GM19372 (cell line): ENCODE measurements at regions not wholly inside any gene's neighbourhood (a gene's known extent, or its start where the extent isn't known, plus 50 kb on each side); places are given as distances from the start of the nearest gene placed in this dataset.

Source experiments
- ATAC-seq: cut with Tn5 transposase; IDR thresholded peaks from one replicate; pipeline ENCODE4 v1.9.1; 2021; ENCODE audit warnings: mild to moderate bottlenecking, low read depth, moderate library complexity; ENCODE audit not compliant: unreplicated experiment

DNA sequence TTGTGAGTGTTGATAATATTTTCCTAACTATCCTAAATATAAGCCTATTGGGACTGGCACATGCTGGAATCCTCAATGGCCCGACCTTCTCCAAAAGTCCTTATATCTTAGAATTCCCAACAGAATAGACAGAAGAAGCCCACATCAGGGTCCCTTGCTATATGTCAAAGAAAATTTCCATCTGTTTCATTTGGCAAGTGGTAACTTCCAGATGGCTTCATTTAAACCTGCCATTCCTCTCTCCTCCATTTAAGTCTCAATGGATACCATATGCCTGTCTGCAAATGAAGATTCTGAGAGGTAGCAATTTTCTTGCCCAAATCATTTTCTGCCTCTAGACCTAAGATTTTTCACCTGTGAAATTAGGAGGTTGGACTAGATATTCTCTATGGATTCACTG is 73.1 kb upstream of the KCNA4 start:
- no peak for ATAC-seq

DNA sequence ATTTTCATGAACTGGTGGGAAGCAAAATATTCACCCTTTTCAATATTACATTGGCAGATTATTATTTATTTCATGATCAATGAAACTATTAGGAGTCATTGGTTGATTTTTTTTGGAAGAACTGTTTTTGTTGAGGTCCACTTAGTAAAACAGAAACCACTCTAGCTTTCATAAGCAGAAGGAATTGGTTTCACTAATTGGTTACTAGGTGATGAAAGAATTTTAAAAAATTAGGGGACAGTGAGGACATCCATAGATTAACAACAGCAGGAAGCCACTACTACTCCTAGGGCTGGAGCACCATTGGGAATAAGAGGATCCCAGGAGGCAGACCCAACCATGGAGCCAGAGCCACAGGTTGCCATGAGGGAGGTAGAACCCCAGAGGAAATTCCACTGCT is 74.4 kb upstream of the KCNA4 start:
- no peak for ATAC-seq

DNA sequence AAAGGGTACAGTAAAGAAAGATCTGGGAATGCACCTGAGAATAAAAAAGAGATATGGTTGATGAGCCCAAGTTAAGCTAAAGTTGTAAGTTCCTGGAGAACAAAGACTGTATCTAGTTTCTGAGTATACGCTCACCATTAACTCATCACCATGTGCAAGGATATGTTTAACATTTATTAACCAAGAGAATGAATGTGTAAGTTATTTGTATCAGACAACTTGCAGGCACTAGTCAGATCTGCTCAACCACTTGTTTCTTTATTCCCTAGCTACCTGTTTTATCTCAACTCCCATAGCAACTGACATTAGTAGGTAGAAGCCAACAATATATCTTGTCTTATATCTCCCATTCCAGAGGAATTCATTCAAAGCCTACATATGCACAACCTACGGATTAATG is 74.9 kb upstream of the KCNA4 start:
- ATAC-seq = no peak

DNA sequence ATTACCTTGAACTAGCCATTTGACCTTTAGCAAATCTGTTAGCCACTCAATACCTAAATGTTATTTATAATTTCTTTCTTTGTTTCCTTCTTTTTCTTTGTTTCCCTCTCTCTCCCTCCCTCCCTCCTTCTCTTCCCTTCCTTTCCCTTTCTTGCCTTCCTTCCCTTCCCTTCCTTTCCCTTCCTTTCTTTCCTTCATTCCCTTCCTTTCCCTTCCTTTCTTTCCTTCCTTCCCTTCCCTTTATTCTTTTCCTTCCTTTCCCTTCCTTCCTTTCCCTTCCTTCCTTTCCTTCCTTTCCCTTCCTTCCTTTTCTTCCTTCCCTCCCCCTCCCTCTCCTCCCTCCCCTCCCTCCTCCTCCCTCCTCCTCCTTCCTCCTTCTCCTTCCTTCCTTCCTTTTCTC is 75.7 kb upstream of the KCNA4 start:
- ATAC-seq = no peak

DNA sequence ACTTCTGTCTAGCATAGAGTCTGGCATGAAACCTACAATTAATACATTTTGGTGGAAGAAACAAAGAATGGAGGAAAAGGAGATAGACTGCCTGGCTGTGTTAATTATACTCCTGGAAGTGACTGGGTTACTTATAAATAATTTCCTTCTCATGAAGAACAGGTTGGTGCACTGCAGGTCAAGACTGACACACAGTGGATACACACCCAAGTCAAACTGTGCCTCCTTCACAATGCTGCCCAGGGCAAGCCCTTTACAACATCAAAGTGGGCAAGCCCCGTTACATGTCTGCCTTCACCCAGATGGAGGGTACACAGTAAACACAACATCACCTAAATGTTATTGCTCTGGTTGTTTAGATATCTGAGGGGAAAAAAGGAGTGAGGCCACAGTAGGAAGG is 83.7 kb upstream of the KCNA4 start:
- ATAC-seq = no peak

DNA sequence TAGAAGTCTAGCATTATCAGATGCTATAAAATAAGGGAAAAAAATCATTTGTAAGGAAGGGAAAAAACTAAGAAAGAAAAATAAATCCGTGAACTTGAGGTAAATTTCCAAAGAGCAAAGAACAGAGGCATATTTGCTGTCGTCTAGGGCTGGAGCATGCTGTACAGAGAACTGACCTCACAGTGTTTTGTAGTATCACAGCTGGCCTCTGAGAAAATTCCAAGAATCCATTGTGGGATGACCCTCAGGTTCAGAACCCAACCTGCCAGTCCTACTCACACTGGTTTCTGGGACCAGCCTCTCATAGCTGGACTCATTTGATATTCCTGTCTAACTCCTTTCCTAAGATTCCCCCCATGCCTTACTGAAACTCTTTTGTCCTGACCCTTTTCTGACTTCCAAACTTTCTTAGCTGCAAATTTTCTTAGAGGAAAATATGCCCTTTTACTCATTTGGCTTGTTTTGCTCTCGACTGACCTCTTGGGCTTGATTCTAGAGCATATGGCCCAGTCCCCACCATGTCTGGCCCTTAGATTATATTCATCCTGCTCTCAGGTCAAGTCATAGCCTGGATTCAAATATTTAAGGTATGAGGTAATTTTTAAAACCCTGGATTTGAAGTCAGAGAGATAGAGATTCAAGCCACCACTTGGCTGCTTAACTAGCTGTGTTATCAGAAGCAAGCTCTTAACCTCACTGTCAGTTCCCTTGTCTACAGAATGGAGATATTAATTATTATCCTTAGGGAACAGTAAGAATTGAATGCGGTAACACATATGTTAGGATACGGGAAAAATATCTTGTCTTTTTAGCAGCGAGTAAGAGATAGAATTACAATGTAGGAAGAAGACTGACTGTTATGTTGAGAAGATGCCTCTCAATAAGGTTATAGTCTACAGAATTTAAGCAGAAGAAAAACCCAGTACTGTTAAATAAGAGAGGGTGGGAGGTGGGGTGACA is 89.7 kb upstream of the KCNA4 start:
- ATAC-seq = no peak

DNA sequence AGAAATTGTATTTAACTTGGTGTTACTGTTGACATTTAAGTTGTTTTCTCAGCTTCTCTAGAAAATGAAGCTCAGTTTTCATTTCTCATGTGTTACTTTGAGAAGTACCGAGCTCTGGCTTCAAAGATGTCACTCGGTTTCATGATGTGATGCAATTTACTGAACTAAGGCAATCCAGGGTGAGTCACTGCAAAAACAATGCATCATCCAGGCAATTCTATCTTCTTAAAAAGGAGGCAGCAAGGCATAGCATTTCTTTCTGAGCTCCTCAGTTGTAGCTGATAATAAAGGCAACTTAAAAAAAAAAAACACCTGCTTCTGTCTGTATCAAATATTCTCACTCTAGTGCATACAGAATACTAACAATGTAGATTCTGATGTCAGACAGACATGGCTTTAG is 91.1 kb upstream of the KCNA4 start:
- no peak for ATAC-seq

DNA sequence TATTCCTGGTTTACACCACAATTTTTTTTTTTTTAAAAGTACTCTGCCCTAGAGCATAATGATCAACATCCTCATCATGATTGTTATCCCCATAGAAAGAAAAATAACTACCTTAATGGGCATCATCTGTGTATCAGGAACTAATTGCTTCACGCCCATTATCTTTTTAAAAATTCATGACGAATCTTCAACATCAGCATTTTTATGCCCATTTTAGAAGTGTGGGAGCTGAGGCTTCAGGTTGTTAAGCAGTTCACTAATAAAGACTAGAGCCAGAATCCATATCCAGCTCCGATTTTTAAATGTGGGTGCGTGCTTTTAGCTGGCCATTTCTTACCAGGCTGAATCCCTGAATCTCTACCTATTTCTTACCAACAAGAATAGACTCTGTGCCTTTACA is 92.9 kb upstream of the KCNA4 start:
- no peak for ATAC-seq

DNA sequence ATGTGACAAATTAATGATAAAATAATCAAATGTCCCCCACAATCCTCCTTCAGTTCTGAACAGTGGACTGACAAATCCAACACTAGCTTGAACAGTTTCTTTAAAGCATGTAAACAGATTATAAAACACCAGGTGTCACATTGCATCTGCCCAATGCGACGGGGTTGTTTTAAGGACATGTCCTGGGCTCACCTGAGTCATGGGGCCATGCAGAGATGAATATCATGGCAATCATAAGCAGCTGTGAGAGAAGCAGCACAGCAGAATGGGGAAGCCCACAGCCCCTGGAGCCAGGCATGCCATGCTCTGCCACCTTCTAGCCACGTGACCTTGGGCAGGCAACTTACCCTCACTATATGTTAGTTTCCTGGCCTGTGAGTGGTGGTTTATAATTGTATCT is 93.9 kb upstream of the KCNA4 start:
- ATAC-seq = no peak

DNA sequence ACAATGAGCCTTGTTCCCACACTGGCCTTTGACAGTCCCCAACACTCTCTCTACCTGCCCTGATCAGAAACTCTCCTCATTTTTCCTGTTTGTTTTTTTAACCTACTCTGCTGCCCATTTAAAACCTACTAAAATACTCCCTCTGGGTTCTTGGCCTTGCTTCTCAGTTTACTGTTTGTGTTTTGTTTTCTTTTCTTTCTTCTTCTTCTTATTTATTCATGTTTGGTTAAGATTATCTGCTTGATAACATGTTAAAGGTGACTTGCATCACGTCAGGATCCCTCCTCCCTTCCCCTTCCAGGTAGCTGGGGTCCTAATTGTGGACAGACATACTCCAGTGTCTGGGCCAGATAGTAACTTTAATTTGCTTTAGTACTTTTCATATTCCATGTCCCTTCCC is 95.0 kb upstream of the KCNA4 start:
- ATAC-seq = no peak

DNA sequence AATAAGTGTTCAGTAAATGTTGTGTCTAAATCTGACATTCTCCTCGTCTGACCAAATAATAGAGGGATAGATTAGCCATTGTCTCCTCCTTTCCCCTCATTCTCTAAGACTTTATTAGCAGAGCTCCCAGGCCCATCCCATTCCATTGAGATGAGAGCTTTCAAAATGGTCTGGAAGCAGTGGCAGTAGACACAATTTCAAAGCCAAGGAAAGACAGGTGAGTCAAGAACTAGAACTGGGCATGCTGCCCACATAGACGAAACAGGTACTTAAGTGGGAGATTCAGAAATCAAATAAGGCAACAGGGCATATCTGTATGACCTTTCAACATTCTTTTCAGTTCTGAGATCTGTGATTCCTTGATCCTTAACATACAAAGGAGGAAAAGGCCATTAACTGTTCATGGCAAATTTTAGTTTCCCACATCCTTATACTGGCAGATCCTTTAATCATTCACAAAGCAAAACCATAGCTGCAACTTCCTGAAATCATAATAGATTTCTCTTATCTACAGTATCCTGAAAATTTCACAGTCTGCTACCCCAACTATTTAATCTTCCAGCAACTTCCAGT is 96.6 kb upstream of the KCNA4 start:
- ATAC-seq = no peak

DNA sequence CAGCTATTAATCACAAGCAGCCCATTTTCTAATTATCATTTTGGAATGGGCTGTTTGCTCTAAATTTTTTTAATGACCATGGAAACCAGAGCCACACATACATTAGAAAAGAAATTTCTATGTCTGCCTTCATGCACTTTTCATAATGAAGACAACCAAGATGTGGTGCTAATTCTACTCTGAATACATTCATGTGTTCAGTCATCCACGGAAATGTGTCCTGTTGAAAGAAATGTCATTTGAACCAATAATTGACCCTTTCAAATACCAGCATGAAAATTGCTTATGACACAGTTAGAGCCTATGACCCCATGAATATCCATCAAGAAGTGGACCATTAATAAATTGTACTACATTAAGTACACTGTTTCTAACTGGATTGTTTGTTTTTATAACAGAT is 99.7 kb upstream of the KCNA4 start:
- ATAC-seq = no peak

DNA sequence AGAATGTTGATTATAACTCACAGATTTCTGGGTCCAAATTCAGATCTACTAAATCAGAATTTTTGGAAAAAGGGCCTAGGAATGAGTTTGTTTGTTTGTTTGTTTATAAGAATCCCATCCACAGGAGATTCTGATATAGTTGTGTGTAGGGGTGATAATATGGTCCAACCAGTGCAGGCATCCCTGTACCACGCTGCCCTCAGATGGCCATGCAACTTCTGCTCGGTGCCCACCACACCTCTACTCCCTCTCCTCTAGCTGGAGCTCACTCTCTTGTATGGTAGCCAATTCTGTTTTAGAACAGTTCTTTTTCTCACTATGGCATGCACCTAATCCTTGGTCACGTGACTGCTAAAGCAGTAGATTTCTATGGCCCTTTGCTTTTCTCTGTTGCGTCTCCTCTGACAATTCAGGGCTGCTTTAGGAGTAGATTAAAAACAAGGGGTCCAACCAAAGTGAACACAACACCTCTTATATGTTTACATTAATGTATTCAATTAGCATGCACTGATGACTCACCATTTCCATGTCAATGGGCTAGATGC is 103.3 kb upstream of the KCNA4 start:
- no peak for ATAC-seq

DNA sequence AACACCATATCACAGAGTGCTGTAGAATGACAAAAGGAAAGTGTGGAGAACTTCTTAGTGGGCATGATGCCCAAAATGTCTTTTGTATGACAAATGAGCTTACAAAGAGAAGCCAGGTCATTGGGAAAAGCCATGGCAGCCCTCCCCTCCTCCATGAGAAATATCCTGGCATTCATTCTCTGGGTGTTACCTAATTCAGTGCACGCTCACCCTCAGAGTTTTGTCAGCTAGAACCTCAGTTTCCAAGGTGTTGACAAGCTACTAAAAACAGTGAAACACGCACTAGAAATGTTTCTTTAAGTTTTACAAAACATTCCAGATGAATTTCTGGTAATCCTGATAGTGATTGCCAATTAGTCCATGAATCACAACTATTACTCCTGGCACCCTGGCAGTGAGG is 105.4 kb upstream of the FSHB start:
- ATAC-seq = no peak

DNA sequence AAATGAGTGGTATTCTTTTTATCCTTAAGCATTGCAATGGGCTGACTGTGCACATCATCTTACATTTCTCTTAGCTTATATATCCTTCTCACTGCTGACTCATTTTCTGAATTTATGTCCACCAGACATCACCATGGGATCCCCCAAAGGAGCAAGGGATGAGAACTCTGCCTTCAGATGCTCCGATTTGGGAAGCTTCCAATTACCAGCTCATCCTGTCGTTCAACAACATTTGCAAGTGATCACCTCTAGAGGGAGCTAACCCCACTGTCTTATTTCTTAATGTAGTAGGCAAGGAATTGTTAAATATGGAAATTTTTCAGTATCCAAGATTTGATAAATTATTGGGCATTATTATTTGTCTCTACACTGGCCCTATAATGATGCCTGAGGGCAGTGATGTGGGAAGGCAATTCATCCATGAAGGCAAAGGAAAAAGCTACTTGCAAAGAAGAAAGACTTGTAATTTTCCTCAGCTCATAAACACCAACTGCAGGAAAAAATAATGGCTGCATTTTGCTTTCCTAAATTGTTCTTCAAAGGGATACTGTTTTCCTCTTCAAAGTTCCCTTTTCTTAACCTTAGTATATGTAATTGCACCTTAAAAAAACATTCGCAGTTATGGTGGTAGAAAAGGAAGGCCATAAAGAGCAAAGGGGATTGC is 102.4 kb upstream of the FSHB start:
- ATAC-seq = peak; percentile 54

DNA sequence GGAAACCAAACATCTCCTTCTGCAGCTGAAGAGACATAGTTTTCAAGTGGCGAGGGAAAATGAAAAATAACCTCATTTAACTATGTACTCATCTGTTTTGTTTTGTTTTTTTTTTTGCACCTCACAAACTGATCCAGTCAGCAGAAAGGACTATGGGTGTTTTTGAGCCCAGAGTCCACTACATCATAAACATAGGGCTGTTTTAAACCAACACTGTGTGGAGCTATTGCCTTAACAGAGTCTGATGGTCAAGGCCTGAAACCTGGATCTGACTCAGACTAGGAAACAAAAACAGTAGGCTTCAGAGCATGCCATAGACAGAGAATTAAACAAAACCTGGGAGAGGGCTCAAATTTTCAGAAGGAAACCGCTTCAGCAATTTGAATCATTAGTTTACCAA is 99.3 kb upstream of the FSHB start:
- peak; percentile 77 for ATAC-seq

DNA sequence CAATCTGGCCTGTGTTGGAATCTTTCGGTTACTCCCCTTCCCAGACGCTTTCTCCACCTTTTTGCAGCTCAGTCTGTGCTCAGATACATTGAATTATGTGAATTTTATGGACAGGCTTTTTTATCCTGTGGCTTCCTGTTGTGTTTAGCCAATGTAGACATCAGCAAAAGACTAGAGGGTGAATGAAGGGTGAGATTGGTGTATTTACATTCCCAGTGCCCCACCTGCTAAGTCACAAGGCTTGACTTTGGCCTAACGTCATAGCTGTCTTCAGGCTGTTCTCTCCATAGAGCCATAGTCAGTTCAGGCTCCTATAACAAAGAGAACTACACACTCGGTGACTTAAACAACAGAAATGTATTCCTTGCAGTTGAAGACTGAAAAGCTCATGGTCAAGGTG is 97.5 kb upstream of the FSHB start:
- no peak for ATAC-seq

DNA sequence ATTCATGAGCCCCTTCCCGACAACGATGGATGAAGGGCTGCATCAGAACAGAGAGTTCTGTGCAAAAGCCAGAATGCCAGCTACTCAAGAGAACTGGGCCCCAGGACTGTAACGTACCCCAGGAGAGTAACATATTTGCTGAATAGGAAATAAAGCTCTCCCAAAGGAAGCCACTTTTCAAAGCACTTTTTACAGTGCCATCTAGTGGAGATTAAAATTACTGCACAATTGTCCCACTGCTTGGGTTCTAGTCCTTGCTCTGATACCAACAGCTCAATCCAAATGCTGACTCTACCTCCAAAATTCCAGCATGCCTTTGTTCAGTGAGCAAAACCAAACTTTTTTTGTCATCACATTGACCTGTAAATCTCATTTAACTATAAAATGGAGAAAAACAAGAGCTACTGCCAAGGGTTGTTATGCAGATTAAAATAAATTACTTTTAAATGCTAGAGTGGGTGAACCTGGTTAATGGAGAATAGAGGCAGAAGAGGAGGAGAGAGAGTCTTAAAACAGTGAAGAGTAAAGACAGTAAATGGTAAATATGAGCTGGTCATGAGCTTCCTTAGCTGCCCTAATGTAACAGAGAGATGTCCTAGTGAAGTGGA is 87.6 kb upstream of the FSHB start:
- no peak for ATAC-seq

DNA sequence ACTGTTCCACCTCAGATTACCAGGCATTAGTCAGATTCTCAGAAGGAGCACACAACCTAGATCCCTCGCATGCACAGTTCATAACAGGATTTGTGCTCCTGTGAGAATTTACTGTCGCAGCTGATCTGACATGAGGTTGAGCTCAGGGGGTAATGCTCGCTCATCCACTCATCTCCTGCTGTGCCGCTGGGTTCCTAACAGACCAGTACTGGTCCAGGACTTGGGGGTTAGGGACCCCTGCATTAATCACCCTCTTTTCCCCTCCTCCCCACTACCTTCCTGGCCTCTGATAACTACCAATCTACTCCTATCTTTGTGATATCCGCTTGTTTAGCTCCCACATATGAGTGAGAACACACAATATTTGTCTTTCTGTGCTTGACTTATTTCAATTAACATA is 83.5 kb upstream of the FSHB start:
- no peak for ATAC-seq

DNA sequence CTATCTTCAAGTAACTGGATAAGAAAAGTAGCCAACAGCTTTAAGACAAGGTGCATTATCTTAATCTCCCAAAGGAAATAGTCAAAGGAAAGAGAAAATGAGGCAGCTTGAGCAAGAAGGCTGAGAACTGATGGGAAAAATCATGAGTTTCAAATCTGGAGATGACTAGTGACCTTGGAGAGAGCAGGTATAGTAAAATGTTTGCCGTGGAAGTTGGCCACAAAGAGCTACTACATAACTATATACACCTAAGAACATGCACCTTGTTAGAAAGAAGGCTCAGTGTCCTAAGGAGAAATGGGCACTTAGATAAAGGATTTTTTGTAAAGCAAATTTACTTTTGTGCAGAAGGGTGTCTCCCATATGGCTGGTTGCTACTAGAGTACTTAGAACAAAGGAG is 80.8 kb upstream of the FSHB start:
- no peak for ATAC-seq

DNA sequence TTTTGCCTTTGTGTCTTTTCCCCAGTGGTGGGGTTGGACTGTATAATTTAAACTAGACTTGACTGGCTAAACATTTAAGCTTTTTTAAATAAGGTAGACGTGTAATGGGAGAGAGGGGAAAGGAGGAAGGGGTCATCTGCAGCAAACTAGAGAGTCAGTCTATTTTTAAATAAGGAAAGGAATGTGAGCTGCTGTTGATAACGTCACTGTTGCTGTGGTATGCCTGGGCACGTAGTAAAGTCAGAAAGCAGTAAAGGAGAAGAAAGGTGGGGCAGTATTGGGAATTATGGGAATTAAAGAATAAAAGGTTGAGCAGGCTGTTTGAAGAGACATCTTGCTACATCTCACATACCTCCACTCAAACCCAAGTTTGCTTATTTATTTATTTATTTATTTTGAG is 80.4 kb upstream of the FSHB start:
- ATAC-seq = no peak
